Adrenal gland (tissue), 9 donors: ENCODE measurements at regions not wholly inside any gene's neighbourhood (a gene's known extent, or its start where the extent isn't known, plus 50 kb on each side); places are given as distances from the start of the nearest gene placed in this dataset.

Source experiments
- DNase-seq, 7 donors: peaks; one replicate each; pipeline ENCODE4 v3.0.0-alpha.2; 2019 to 2020
- H3K27ac ChIP-seq, 5 donors: fragments of 200-600 bp; sonication (generic) in 4 of 5; 1 replicate in 3 of 5; 2 replicates in 2 of 5; pipeline versions ENCODE4 v1.5.1 to v1.8.0; 2016 to 2020; ENCODE audit warnings: mild to moderate bottlenecking in 1 of 5
- H3K27me3 ChIP-seq: fragments of 200-600 bp; 2 replicates; pipeline ENCODE4 v1.8.0; 2021
- H3K36me3 ChIP-seq, 2 donors: fragments of 200-600 bp; replicated peaks in 1 of 2; 1 replicate in 1 of 2; 2 replicates in 1 of 2; pipeline versions ENCODE4 v1.5.1 to v1.8.0; 2018 to 2022
- H3K4me1 ChIP-seq, 2 donors: fragments of 200-600 bp; replicated peaks in 1 of 2; 1 replicate in 1 of 2; 2 replicates in 1 of 2; pipeline versions ENCODE4 v1.5.1 to v1.8.0; 2018 to 2021
- H3K4me3 ChIP-seq, 4 donors: fragments of 200-600 bp; sonication (generic) in 3 of 4; one replicate each; pipeline ENCODE4 v1.5.1; 2016 to 2018
- H3K9me3 ChIP-seq, 3 donors: fragments of 200-600 bp; sonication (generic) in 1 of 3; replicated peaks in 1 of 3; 1 replicate in 2 of 3; 2 replicates in 1 of 3; pipeline versions ENCODE4 v1.5.1 to v1.8.0; 2016 to 2021
- CTCF ChIP-seq, 6 experiments: fragments of 450-650 bp in 4 of 6; fragments of 200-600 bp in 2 of 6; sonication (generic) in 1 of 6; IDR thresholded peaks; 1 replicate in 5 of 6; 2 replicates in 1 of 6; pipeline versions ENCODE4 v1.5.1 to v1.8.0; 2016 to 2021; ENCODE audit warnings: antibody characterized with exemption in 6 of 6, mild to moderate bottlenecking in 2 of 6, moderate library complexity in 1 of 6
- POLR2A ChIP-seq, 2 donors: fragments of 450-650 bp; IDR thresholded peaks; one replicate each; pipeline ENCODE4 v1.6.1; 2017; ENCODE audit warnings: antibody characterized with exemption in 2 of 2, mild to moderate bottlenecking in 2 of 2, moderate library complexity in 1 of 2
- WGBS, 4 donors: extraction: QIAGEN DNeasy Blood & Tissue Kit in 2 of 4; methylation state at CpG; one replicate each; pipeline versions ENCODE4 v1.1.5 to v1.1.7; 2013 to 2017; 5-methylcytosine and 5-hydroxymethylcytosine counted together
- intact Hi-C, 2 donors: fragments of 100-400 bp; cut with DNase I; formaldehyde crosslinking; loops; one replicate each; pipeline versions ENCODE4 v1.14.1 to v1.15.0; 2022 to 2023
- donor health status: healthy with polysubstance abuse.
- donor health status: Bipolar disorder and iron deficiency.
- donor health status: DM: yes; HTN: yes; CAD: no.
- donor health status: DM: no; HTN: no; CAD: no.
- donor health status: DM: no; HTN: no; CAD: no.

- Histone ChIP-seq H3K9me3 (no peaks in the 10 kb centered on the region), H3K4me1 (peaks cover 0 to 16% of the 10 kb centered on the region in 2 donors), H3K27ac (no peak overlapping the region), H3K4me3 (no peak overlapping the region), H3K36me3 (no peaks in the 10 kb centered on the region), H3K27me3 (no peaks in the 10 kb centered on the region)
- DNase-seq = no peak
- intact Hi-C loops = no loop called here
- 87 to 89% (median 88%) methylated on average over 4 of the region's 4 CpGs for WGBS, 4 donors
- TF ChIP-seq POLR2A (IDR thresholded peaks at IDR 0.05) (no peak), CTCF (IDR thresholded peaks at IDR 0.05) (no peak)
These were observed 867.2 kb downstream of the CDH11 start for GRCh38 chr16:64254443-64255367.

GRCh38 chr16:64253525-64253924 is 868.3 kb downstream of the CDH11 start:
- Histone ChIP-seq H3K27me3 (no peaks in the 10 kb centered on the region), H3K4me3 (no peak overlapping the region), H3K27ac (no peak overlapping the region), H3K9me3 (no peaks in the 10 kb centered on the region), H3K36me3 (no peaks in the 10 kb centered on the region), H3K4me1 (peaks cover 0 to 16% of the 10 kb centered on the region in 2 donors)
- 82 to 93% (median 91%) methylated on average over 3 of the region's 3 CpGs for WGBS, 4 donors
- intact Hi-C loops = no loop called here
- no peak for DNase-seq
- TF ChIP-seq POLR2A (IDR thresholded peaks at IDR 0.05) (no peak), CTCF (IDR thresholded peaks at IDR 0.05) (no peak)

- intact Hi-C loops = no loop called here
- H3K9me3 ChIP-seq = no peaks in the 10 kb centered on the region
- TF ChIP-seq CTCF (IDR thresholded peaks at IDR 0.05) (no peak), POLR2A (IDR thresholded peaks at IDR 0.05) (no peak)
- no peak overlapping the region for H3K27ac ChIP-seq
- no peak overlapping the region for H3K4me3 ChIP-seq
- H3K4me1 ChIP-seq = peaks cover 0 to 16% of the 10 kb centered on the region in 2 donors
- no peaks in the 10 kb centered on the region for H3K27me3 ChIP-seq
- no peak for DNase-seq
- H3K36me3 ChIP-seq = no peaks in the 10 kb centered on the region
These were observed 868.8 kb downstream of the CDH11 start for GRCh38 chr16:64253096-64253495.

GRCh38 chr16:64251742-64252141 is 870.1 kb downstream of the CDH11 start:
- Histone ChIP-seq H3K36me3 (no peaks in the 10 kb centered on the region), H3K9me3 (no peaks in the 10 kb centered on the region), H3K4me3 (no peak overlapping the region), H3K27ac (no peak overlapping the region), H3K27me3 (no peaks in the 10 kb centered on the region), H3K4me1 (peaks cover 0 to 16% of the 10 kb centered on the region in 2 donors)
- TF ChIP-seq POLR2A (IDR thresholded peaks at IDR 0.05) (no peak), CTCF (IDR thresholded peaks at IDR 0.05) (no peak)
- intact Hi-C loops = no loop called here
- DNase-seq = no peak
- 73 to 82% (median 76%) methylated on average over 2 of the region's 2 CpGs for WGBS, 4 donors
